ENCODE measurements at regions not wholly inside any gene's neighbourhood (a gene's known extent, or its start where the extent isn't known, plus 50 kb on each side); places are given as distances from the start of the nearest gene placed in this dataset.

DNA sequence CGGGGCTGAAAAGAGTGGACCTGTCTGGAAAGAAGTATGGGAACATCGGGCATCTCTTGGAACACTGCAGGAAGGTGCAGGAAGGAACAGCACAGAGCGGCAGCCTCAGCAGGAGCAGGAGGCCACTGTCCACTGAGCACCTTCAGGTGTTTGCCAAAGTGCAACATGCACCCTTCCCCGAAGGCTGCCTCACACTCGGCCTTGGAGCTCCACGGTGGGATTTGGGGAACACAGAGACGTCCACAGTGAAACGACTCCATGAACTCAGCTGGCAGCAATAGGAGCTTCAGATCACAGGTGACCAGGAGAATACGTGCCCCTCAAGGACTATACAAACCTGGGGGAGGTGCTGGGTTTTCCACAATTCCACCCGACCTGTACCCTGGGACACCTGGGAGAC, 140.3 kb upstream of the RET start:
- TF ChIP-seq, protein P1, sequence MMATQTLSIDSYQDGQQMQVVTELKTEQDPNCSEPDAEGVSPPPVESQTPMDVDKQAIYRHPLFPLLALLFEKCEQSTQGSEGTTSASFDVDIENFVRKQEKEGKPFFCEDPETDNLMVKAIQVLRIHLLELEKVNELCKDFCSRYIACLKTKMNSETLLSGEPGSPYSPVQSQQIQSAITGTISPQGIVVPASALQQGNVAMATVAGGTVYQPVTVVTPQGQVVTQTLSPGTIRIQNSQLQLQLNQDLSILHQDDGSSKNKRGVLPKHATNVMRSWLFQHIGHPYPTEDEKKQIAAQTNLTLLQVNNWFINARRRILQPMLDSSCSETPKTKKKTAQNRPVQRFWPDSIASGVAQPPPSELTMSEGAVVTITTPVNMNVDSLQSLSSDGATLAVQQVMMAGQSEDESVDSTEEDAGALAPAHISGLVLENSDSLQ (IDR thresholded peaks at IDR 0.05), result no peak
- TF ChIP-seq FOXA1 (IDR thresholded peaks at IDR 0.05) (no peak), ARNT (IDR thresholded peaks at IDR 0.05) (no peak), FOXM1 (IDR thresholded peaks at IDR 0.05; ENCODE audit: borderline replicate concordance) (no peak), TARDBP (IDR thresholded peaks at IDR 0.05) (no peak), ZNF384 (IDR thresholded peaks at IDR 0.05) (no peak), SP1 (IDR thresholded peaks at IDR 0.05) (no peak), BHLHE40 (IDR thresholded peaks at IDR 0.05; ENCODE audit: borderline replicate concordance) (no peak), FOXK2 (IDR thresholded peaks at IDR 0.05) (no peak), HDGF (IDR thresholded peaks at IDR 0.05; ENCODE audit: borderline replicate concordance) (no peak), ELF4 (IDR thresholded peaks at IDR 0.05) (no peak), CTBP1 (IDR thresholded peaks at IDR 0.05; ENCODE audit: borderline replicate concordance) (no peak), LEF1 (IDR thresholded peaks at IDR 0.05; ENCODE audit: borderline replicate concordance) (no peak)

All from HEK293T (cell line).